BE2C (cell line): ENCODE measurements at regions not wholly inside any gene's neighbourhood (a gene's known extent, or its start where the extent isn't known, plus 50 kb on each side); places are given as distances from the start of the nearest gene placed in this dataset.
"Not testable (repeated sequence)": the region's sequence is repeated elsewhere in the genome, so short reads cannot be mapped to it uniquely, and the experiment has no call there.

Source experiments
- DNase-seq: peaks from one replicate; pipeline ENCODE4 v3.0.0-alpha.2; 2020
- H3K27me3 ChIP-seq: fragments of 250-450 bp; sonication (Bioruptor Pico); 2 replicates; pipeline ENCODE4 v1.5.1; 2020; ENCODE audit warnings: mild to moderate bottlenecking
- H3K36me3 ChIP-seq: fragments of 250-450 bp; sonication (Bioruptor Pico); 2 replicates; pipeline ENCODE4 v1.5.1; 2020; ENCODE audit warnings: mild to moderate bottlenecking
- H3K4me1 ChIP-seq: fragments of 250-450 bp; sonication (Bioruptor Pico); 2 replicates; pipeline ENCODE4 v1.5.1; 2020
- H3K4me3 ChIP-seq: 2 replicates; pipeline ENCODE4 v1.5.1; 2011; ENCODE audit warnings: low read depth, low read length
- H3K9me3 ChIP-seq: fragments of 250-450 bp; sonication (Bioruptor Pico); 2 replicates; pipeline ENCODE4 v1.5.1; 2020
- TF ChIP-seq, protein P1 (sequence below): IDR thresholded peaks from 2 replicates; pipeline ENCODE4 v1.5.1; 2012; ENCODE audit warnings: mild to moderate bottlenecking, low read depth, low read length

- H3K4me3 ChIP-seq: no peak overlapping the region
- H3K27me3 ChIP-seq: no peaks in the 10 kb centered on the region
- no peaks in the 10 kb centered on the region for H3K9me3 ChIP-seq
- DNase-seq: peak; percentile 53
- TF ChIP-seq, protein P1, sequence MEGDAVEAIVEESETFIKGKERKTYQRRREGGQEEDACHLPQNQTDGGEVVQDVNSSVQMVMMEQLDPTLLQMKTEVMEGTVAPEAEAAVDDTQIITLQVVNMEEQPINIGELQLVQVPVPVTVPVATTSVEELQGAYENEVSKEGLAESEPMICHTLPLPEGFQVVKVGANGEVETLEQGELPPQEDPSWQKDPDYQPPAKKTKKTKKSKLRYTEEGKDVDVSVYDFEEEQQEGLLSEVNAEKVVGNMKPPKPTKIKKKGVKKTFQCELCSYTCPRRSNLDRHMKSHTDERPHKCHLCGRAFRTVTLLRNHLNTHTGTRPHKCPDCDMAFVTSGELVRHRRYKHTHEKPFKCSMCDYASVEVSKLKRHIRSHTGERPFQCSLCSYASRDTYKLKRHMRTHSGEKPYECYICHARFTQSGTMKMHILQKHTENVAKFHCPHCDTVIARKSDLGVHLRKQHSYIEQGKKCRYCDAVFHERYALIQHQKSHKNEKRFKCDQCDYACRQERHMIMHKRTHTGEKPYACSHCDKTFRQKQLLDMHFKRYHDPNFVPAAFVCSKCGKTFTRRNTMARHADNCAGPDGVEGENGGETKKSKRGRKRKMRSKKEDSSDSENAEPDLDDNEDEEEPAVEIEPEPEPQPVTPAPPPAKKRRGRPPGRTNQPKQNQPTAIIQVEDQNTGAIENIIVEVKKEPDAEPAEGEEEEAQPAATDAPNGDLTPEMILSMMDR: no peak
- peaks cover 9% of the 10 kb centered on the region for H3K4me1 ChIP-seq
- H3K36me3 ChIP-seq: no peaks in the 10 kb centered on the region
These were observed 153.5 kb upstream of the GALNT2 start for GRCh38 chr1:229913489-229913888.

GRCh38 chr1:229919488-229919887 lies 147.6 kb upstream of the GALNT2 start:
- not testable (repeated sequence) for H3K4me1 ChIP-seq, DNase-seq, H3K9me3 ChIP-seq, H3K36me3 ChIP-seq, H3K4me3 ChIP-seq, H3K27me3 ChIP-seq

- H3K27me3 ChIP-seq: no peaks in the 10 kb centered on the region
- TF ChIP-seq, protein P1: no peak
- no peaks in the 10 kb centered on the region for H3K36me3 ChIP-seq
- no peak for DNase-seq
- no peak overlapping the region for H3K4me3 ChIP-seq
- H3K4me1 ChIP-seq: no peaks in the 10 kb centered on the region
- H3K9me3 ChIP-seq: no peaks in the 10 kb centered on the region
These were observed 146.4 kb upstream of the GALNT2 start for GRCh38 chr1:229920683-229921082.

DNA sequence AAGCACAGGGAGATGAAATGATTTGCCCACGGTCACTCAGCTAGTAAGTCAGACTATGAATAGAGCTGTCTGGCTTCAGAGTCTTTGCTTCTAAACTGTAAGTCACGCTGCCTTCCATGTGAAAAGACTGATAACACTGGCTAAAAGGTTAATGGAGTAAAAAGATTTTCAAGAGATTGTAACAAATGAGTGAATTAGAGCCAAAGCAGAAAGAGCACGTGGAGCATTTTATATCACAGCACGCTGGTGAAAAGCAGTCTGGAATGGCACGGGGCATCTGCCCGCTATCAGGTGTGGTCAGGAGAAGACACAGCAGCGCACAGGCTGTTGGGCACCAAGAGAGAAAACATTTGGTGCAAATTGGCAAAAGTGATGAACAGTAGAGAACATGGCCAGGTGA lies 144.8 kb upstream of the GALNT2 start:
- no peak overlapping the region for H3K4me3 ChIP-seq
- no peaks in the 10 kb centered on the region for H3K9me3 ChIP-seq
- no peaks in the 10 kb centered on the region for H3K27me3 ChIP-seq
- DNase-seq: no peak
- H3K4me1 ChIP-seq: no peaks in the 10 kb centered on the region
- H3K36me3 ChIP-seq: no peaks in the 10 kb centered on the region
- TF ChIP-seq, protein P1: no peak

DNA sequence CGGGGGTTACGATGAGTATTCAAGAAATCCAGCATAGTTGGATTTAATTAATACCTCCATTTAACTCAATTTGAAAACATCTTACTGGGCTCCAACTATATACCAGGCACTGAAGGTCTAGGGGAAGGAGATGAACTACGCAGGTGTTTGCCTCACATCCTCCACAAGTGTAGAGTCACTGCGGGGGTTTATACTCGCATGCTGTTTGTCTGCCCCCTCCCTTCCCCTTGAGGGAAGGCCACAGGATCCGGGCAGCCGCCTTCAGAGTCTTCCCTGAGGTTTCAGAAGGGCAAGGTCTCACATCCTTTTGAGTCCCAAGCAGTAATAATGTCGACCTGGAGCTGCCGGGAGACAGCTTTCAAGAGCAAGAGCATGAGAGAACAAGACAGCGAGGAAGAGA lies 142.4 kb upstream of the GALNT2 start:
- Histone ChIP-seq H3K4me3 (no peak overlapping the region), H3K27me3 (no peaks in the 10 kb centered on the region), H3K36me3 (no peaks in the 10 kb centered on the region), H3K9me3 (no peaks in the 10 kb centered on the region), H3K4me1 (no peaks in the 10 kb centered on the region)
- TF ChIP-seq, protein P1: no peak
- DNase-seq: no peak

GRCh38 chr1:229928767-229929166 lies 138.3 kb upstream of the GALNT2 start:
- H3K4me1 ChIP-seq: no peaks in the 10 kb centered on the region
- no peaks in the 10 kb centered on the region for H3K9me3 ChIP-seq
- no peak overlapping the region for H3K4me3 ChIP-seq
- no peak for DNase-seq
- H3K27me3 ChIP-seq: no peaks in the 10 kb centered on the region
- TF ChIP-seq, protein P1: no peak
- H3K36me3 ChIP-seq: no peaks in the 10 kb centered on the region

GRCh38 chr1:229931751-229932150 lies 135.3 kb upstream of the GALNT2 start:
- H3K4me3 ChIP-seq, H3K9me3 ChIP-seq, H3K36me3 ChIP-seq, H3K27me3 ChIP-seq, DNase-seq, H3K4me1 ChIP-seq: not testable (repeated sequence)

- H3K27me3 ChIP-seq, H3K4me1 ChIP-seq, DNase-seq: not testable (repeated sequence)
These were observed 131.9 kb upstream of the GALNT2 start for GRCh38 chr1:229935157-229935556.

More at GRCh38 chr1:229935157-229935556, 131.9 kb upstream of the GALNT2 start:
- not testable (repeated sequence) for H3K9me3 ChIP-seq, H3K36me3 ChIP-seq, H3K4me3 ChIP-seq
